ENCODE measurements at regions not wholly inside any gene's neighbourhood (a gene's known extent, or its start where the extent isn't known, plus 50 kb on each side); places are given as distances from the start of the nearest gene placed in this dataset.

DNA sequence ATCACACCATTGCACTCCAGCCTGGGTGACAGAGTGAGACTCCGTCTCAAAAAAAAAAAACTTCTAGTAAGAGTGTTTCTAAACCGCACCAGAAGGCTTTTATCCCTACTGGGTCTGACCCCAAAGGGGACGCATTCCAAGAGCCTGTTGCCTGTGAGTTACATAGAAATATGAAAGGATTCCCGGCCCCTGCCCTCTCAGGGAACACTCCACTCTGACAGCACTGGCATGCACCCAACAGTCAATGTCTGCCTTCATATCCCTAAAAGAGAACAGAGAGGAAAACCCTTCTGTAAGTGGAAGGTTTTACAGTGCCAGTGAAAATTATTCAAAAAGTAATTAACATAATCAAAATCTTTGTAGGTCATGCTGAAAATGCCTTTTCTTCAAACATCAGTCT is 117.1 kb upstream of the PTPRT start:
- Histone ChIP-seq H3K27me3 (ENCODE audit: control insufficient read depth, insufficient read depth, low read length) (no peaks in the 10 kb centered on the region; the same call in 1 of the 2 replicates), H3K36me3 (replicated peaks; ENCODE audit: control insufficient read depth, insufficient read depth, low read length) (no peaks in the 10 kb centered on the region), H3K4me3 (ENCODE audit: insufficient read depth, low read depth, low read length) (no peak overlapping the region)
- DNase-seq, result no peak

DNA sequence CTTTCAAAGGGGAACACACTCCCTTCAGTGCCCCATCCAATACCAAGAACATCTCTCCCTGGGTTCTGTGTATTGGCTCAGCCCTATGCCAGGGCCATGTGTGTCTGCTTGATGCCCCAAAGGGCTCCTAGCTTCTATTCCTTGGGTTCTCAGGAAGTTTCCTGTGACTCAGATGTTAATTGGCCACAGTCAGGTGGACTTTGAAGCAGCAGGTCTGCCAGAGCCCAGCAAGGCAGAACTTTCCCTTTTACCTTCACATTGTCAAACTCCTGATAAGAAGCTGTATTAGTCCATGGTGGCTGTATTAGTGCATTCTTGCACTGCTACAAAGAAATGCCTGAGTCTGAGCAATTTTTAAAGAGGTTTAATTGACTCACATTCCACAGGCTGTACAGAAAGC is 116.0 kb upstream of the PTPRT start:
- Histone ChIP-seq H3K27me3 (ENCODE audit: control insufficient read depth, insufficient read depth, low read length) (no peaks in the 10 kb centered on the region; the same call in 1 of the 2 replicates), H3K4me3 (ENCODE audit: insufficient read depth, low read depth, low read length) (no peak overlapping the region), H3K36me3 (replicated peaks; ENCODE audit: control insufficient read depth, insufficient read depth, low read length) (no peaks in the 10 kb centered on the region)
- no peak for DNase-seq

DNA sequence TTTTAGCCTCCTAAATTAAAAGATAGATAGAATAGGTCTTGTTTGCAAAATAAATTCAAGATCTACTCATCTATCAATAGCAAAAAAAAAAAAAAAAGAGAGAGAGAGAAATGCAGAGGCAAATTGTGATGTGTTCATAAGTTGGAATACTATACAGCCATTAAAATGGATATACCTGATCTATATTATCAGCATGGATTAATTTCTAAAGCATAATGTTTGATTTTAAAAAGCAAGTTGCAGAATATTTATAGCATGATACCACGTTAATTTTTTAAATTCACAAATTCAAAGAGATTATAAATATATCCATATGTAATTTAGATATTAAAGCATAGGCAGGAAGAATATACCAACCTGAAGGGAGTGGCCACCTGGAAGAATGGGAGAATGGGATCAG is 114.9 kb upstream of the PTPRT start:
- H3K4me3 ChIP-seq (ENCODE audit: insufficient read depth, low read depth, low read length), result no peak overlapping the region
- H3K36me3 ChIP-seq (replicated peaks; ENCODE audit: control insufficient read depth, insufficient read depth, low read length), result no peaks in the 10 kb centered on the region
- H3K27me3 ChIP-seq (ENCODE audit: control insufficient read depth, insufficient read depth, low read length), result no peaks in the 10 kb centered on the region
- DNase-seq, result no peak

DNA sequence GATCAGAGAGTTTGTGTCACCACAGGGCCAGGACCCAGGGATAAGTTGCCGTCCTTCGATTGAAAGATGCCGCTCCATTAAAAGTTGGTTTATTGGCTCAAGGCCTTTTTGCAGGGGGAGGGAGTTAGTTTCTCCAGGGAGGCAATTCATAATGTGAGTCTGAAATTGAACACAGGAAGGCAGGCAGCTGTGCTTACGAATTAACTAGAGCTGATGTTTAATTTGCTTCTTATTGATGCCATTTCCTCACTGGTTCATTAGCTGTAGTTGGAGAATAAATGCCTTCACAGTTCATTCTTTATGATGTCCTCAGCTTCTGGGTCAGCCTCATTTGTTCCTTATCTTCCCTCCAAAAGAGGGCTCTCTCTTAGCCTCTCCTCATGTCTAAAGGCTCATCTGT is 113.2 kb upstream of the PTPRT start:
- Histone ChIP-seq H3K36me3 (replicated peaks; ENCODE audit: control insufficient read depth, insufficient read depth, low read length) (no peaks in the 10 kb centered on the region), H3K4me3 (ENCODE audit: insufficient read depth, low read depth, low read length) (no peak overlapping the region), H3K27me3 (ENCODE audit: control insufficient read depth, insufficient read depth, low read length) (no peaks in the 10 kb centered on the region)
- no peak for DNase-seq

DNA sequence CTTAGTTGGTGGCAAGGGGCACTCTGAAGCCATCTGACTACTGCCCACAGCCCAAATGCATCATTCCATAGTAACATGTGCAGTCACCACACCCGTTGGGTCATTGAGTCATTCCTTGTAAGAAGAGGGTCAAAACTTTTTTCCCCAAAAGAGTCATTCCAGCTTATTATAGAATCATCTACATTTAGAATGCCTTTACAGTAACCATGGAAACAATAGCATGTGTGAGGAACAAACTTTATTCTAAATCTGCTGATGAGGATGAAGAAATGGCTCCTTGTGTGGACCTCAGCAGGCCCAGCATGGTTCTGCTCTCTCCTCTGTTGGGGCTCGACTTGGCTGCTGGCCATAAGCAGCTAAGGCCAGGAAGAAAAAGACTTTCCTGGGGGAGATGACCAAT is 111.2 kb upstream of the PTPRT start:
- H3K4me3 ChIP-seq (ENCODE audit: insufficient read depth, low read depth, low read length), result no peak overlapping the region
- no peaks in the 10 kb centered on the region for H3K27me3 ChIP-seq (ENCODE audit: control insufficient read depth, insufficient read depth, low read length)
- H3K36me3 ChIP-seq (replicated peaks; ENCODE audit: control insufficient read depth, insufficient read depth, low read length), result no peaks in the 10 kb centered on the region
- no peak for DNase-seq

DNA sequence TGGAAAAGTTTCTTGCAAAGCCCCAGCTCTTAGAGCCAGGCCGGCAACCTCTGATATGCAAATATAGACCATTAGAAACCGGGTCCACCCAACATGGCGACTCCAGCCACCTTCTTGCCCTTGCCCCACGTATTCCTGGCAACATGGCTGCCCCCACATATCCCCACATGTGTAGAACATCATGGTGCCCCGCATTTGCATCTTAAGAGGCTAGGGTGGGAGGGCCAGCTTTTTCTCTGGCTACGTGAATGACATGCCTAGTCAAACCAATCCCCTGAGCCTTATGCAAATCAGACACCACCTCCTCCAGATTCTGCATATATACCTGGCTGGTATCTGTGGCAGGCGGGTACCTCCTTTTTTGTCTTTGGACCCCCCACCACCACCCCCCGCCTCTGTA is 106.1 kb upstream of the PTPRT start:
- no peaks in the 10 kb centered on the region for H3K27me3 ChIP-seq (ENCODE audit: control insufficient read depth, insufficient read depth, low read length)
- no peak for DNase-seq
- no peak overlapping the region for H3K4me3 ChIP-seq (ENCODE audit: insufficient read depth, low read depth, low read length)
- no peaks in the 10 kb centered on the region for H3K36me3 ChIP-seq (replicated peaks; ENCODE audit: control insufficient read depth, insufficient read depth, low read length)

DNA sequence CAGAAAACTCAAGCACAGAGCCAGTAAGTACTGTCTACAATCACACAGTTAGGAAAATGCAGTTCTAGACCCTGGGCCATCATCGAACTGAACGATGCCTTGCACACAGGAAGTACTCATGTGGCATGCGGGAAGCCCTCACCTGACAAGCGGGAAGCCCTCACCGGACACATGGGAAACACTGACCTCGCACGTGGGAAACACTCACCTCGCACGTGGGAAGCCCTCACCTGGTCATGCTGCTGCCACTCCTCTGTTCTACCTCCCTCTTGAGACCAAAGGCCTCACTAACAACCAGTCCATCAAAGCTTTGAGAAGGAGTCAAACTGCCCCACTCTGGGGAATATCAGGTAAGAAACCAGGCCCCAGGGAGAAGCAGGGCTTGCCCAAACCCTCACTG is 105.6 kb upstream of the PTPRT start:
- Histone ChIP-seq H3K4me3 (ENCODE audit: insufficient read depth, low read depth, low read length) (no peak overlapping the region), H3K27me3 (ENCODE audit: control insufficient read depth, insufficient read depth, low read length) (no peaks in the 10 kb centered on the region), H3K36me3 (replicated peaks; ENCODE audit: control insufficient read depth, insufficient read depth, low read length) (no peaks in the 10 kb centered on the region)
- no peak for DNase-seq

DNA sequence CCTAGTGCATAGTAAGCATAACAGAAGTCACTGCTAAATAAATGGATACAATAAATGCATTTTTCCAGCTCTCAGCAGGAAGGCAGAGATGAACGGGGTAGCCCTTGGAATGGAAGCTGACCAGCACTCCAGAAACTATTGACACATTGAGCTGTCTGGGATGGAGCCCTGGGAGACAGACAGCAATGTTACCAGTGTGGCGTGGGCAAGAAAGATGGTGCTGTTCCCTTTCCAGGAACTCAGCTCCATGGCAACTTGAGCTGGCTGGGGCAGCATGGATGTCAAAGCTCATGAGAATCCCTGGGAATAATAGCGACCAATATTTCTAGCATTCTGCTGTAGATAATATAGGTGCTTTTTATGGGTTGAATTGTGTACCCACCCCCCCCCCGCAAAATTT is 104.3 kb upstream of the PTPRT start:
- DNase-seq, result no peak
- Histone ChIP-seq H3K36me3 (replicated peaks; ENCODE audit: control insufficient read depth, insufficient read depth, low read length) (no peaks in the 10 kb centered on the region), H3K27me3 (ENCODE audit: control insufficient read depth, insufficient read depth, low read length) (no peaks in the 10 kb centered on the region), H3K4me3 (ENCODE audit: insufficient read depth, low read depth, low read length) (no peak overlapping the region)

DNA sequence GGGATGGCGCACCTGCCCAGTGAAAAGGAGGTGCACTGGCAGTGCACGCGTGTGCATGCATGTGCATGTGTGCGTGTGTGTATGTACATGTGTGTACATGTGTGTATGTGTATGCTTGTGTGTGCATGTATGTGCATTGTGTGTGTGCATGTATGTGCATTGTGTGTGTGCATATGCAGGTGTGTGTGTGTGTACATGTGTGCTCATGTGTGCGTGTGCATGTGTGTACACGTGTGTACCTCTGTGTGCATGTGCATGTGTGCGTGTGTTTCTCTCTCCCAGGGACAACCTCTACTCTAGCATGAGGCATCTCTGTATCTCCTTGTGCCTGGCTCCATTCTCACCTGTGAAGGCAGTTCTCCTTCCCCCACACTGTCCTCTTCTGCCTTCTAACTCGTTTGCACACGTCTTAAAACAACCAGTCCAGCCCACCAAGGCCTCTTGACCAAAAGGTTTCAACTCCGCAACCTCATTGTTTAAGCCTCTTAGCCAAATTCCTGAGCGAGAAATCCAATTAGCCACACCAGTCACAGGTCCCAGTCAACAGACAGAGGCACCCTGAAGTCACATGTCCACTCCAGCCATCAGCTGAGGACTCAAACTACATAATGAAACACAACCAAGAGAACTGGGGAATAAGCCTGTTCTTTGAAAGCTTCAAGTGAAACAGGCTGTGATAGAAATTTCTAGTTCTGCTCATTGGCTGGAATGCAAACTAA is 103.5 kb upstream of the PTPRT start:
- no peak overlapping the region for H3K4me3 ChIP-seq (ENCODE audit: insufficient read depth, low read depth, low read length)
- no peaks in the 10 kb centered on the region for H3K27me3 ChIP-seq (ENCODE audit: control insufficient read depth, insufficient read depth, low read length)

DNA sequence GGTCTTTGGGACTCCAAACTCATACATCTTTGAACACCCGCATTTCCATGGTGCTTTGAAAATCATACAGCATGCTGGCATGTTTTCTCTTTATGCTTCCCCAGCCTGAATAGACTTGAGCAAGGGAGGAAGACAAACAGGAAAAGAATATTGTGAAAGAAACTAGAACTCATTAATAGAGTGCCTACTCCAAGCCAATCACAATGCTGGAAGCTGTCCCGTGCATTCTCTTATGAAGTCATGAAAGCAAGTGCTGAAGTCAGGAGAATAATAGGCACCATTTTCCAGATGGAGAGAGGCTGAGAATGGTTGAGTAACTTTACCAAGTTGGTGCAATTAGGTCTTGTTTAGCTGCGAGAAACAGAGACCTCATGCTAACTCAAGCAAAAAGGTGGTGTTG is 102.5 kb upstream of the PTPRT start:
- H3K36me3 ChIP-seq (replicated peaks; ENCODE audit: control insufficient read depth, insufficient read depth, low read length), result no peaks in the 10 kb centered on the region
- no peak overlapping the region for H3K4me3 ChIP-seq (ENCODE audit: insufficient read depth, low read depth, low read length)
- DNase-seq, result no peak
- no peaks in the 10 kb centered on the region for H3K27me3 ChIP-seq (ENCODE audit: control insufficient read depth, insufficient read depth, low read length)

More for the DNA sequence above, 103.5 kb upstream of the PTPRT start:
- no peak for DNase-seq
- no peaks in the 10 kb centered on the region for H3K36me3 ChIP-seq (replicated peaks; ENCODE audit: control insufficient read depth, insufficient read depth, low read length)

DNA sequence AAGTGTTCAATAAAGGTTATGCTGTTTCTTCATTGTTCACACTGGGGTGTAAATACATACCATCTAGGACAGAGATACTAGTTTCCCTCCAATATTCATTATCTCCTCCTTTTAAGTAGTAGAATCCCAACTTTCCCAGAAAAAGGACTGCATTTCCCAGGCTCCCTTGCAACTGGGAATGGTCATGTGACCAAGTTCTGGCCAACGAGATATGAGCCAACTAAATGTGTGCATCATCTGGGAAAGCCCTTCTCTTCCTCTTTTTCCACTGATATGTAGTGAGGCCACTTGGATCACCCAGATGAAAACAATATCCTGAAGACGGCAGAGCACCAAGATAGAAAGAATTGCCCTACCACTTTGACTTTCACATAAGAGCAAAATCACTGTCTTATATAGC is 97.9 kb upstream of the PTPRT start:
- no peak for DNase-seq
- no peaks in the 10 kb centered on the region for H3K27me3 ChIP-seq (ENCODE audit: control insufficient read depth, insufficient read depth, low read length)
- no peak overlapping the region for H3K4me3 ChIP-seq (ENCODE audit: insufficient read depth, low read depth, low read length)
- no peaks in the 10 kb centered on the region for H3K36me3 ChIP-seq (replicated peaks; ENCODE audit: control insufficient read depth, insufficient read depth, low read length)

DNA sequence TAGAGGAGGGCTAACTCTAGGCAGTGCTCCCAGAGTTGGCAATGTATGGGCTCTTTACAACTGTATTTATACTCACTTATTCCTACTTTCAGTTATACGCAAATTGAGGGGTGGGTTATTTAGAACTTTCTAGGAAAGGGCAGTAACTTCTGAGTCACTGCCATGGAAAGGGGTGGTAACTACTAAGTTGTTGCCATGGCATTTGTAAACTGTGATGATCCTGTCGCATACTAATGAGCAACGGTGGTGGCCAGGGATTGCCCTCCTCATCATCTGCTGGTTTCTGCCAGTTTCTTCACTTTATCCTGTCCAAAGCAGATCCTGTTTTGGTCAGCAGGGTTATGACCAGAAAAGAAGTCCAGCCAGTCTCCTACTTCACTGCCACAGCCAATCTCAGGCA is 95.5 kb upstream of the PTPRT start:
- DNase-seq, result no peak
- H3K4me3 ChIP-seq (ENCODE audit: insufficient read depth, low read depth, low read length), result no peak overlapping the region

DNA sequence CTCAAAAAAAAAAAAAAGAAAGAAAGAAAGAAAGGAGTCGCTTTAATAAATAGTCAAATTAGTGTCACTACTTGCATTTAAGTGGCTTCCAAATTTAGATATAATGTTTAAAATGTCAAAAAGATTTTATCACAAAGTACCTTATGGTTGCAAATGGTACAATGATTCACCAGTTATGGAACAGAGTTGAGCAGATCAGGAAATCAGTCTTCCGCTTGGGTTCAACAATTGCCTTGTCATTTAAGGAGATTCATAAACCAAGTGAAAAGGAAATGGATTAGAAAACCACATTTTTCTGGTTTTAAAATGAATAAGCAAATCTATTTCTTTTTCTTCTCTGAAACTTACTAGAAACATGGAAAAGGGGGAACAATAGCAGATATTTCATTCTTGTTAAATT is 94.8 kb upstream of the PTPRT start:
- H3K4me3 ChIP-seq (ENCODE audit: insufficient read depth, low read depth, low read length), result no peak overlapping the region
- H3K27me3 ChIP-seq (ENCODE audit: control insufficient read depth, insufficient read depth, low read length), result no peaks in the 10 kb centered on the region

More for the DNA sequence above, 95.5 kb upstream of the PTPRT start:
- Histone ChIP-seq H3K27me3 (ENCODE audit: control insufficient read depth, insufficient read depth, low read length) (no peaks in the 10 kb centered on the region), H3K36me3 (replicated peaks; ENCODE audit: control insufficient read depth, insufficient read depth, low read length) (no peaks in the 10 kb centered on the region)

DNA sequence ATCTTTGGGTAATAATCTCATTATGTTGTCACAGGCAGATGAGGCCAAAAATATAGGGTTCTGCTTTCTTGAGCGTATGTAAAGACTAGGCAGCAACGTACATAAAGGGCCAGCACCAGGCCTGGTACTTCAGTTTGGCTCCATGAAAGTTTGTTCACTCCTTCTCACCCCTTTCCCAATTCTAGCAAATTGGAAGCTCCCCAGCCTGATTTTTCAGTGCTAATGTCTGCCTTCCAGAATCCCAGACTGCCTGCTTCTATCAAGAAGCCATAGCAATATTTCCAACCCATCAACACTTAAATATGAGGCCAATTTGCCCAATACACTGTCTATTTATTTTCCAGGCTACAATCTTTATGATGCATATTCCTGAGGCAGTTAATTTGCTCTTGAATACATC is 93.4 kb upstream of the PTPRT start:
- no peak overlapping the region for H3K4me3 ChIP-seq (ENCODE audit: insufficient read depth, low read depth, low read length)
- no peak for DNase-seq
- no peaks in the 10 kb centered on the region for H3K36me3 ChIP-seq (replicated peaks; ENCODE audit: control insufficient read depth, insufficient read depth, low read length)
- no peaks in the 10 kb centered on the region for H3K27me3 ChIP-seq (ENCODE audit: control insufficient read depth, insufficient read depth, low read length)

More for the DNA sequence above, 94.8 kb upstream of the PTPRT start:
- no peaks in the 10 kb centered on the region for H3K36me3 ChIP-seq (replicated peaks; ENCODE audit: control insufficient read depth, insufficient read depth, low read length)
- DNase-seq, result no peak

DNA sequence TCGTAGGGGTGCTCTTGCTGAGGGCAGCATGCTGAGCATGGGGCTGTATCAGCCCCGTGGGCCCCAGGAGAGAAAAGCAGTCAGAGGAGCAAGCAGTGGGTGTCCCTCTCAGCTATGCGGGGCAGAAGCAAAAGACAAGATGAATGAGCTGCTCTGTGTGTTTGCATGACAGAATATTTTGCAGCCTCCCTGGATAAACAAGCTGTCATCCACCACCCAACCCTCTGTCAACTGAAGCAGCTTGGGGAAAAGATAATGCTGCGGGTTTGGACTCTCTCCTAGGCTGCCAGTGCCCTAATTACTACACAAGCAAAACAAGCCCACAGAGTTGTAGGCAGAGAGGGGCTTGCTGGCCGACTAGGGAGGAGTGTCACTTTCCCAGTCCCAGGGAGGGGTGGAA is 82.3 kb upstream of the PTPRT start:
- H3K36me3 ChIP-seq (replicated peaks; ENCODE audit: control insufficient read depth, insufficient read depth, low read length), result no peaks in the 10 kb centered on the region
- no peak for DNase-seq
- no peak overlapping the region for H3K4me3 ChIP-seq (ENCODE audit: insufficient read depth, low read depth, low read length)
- no peaks in the 10 kb centered on the region for H3K27me3 ChIP-seq (ENCODE audit: control insufficient read depth, insufficient read depth, low read length)

DNA sequence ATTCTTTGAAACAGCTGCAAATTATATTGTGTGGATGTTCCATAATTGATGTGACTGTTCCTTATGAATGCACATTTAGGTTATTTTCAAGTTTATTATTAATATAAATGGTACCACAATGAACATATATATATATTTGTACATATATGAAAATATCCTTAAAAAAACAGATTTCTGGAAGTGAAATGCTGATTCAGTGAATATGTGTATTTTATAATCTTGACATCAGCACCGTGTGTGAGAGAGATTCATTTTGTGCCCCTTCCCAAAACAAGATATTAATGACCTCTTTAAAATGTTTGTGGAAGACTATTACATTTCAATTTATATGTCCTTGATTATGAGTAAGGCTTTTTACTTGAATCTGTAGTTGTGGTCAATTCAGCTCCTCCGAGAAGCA is 75.7 kb upstream of the PTPRT start:
- H3K36me3 ChIP-seq (replicated peaks; ENCODE audit: control insufficient read depth, insufficient read depth, low read length), result no peaks in the 10 kb centered on the region

More for the DNA sequence above, 75.7 kb upstream of the PTPRT start:
- H3K27me3 ChIP-seq (ENCODE audit: control insufficient read depth, insufficient read depth, low read length), result no peaks in the 10 kb centered on the region
- H3K4me3 ChIP-seq (ENCODE audit: insufficient read depth, low read depth, low read length), result no peak overlapping the region
- DNase-seq, result no peak
